Karpas-422 (cell line): ENCODE measurements at regions not wholly inside any gene's neighbourhood (a gene's known extent, or its start where the extent isn't known, plus 50 kb on each side); places are given as distances from the start of the nearest gene placed in this dataset.

Experiments
- DNase-seq: peaks from one replicate; pipeline ENCODE4 v3.0.0-alpha.2; 2015
- H2AFZ ChIP-seq: fragments of 200-600 bp; sonication (generic); 2 replicates; pipeline ENCODE4 v1.6.1; 2014; ENCODE audit warnings: antibody characterized with exemption, low read length, mixed read lengths
- H3K27ac ChIP-seq: fragments of 200-600 bp; sonication (generic); 2 replicates; pipeline ENCODE4 v1.5.1; 2014; ENCODE audit warnings: mild to moderate bottlenecking, low read length, moderate library complexity
- H3K27me3 ChIP-seq: fragments of 200-600 bp; sonication (generic); 2 replicates; pipeline ENCODE4 v1.6.1; 2014; ENCODE audit warnings: low read length, mixed read lengths
- H3K36me3 ChIP-seq: fragments of 200-600 bp; sonication (generic); 2 replicates; pipeline ENCODE4 v1.6.1; 2014; ENCODE audit warnings: low read length, mixed read lengths; ENCODE audit not compliant: insufficient read depth
- H3K4me1 ChIP-seq: fragments of 200-600 bp; sonication (generic); 2 replicates; pipeline ENCODE4 v1.6.1; 2014; ENCODE audit warnings: mild to moderate bottlenecking, low read length, mixed read lengths
- H3K4me2 ChIP-seq: fragments of 200-600 bp; sonication (generic); 2 replicates; pipeline ENCODE4 v1.6.1; 2014; ENCODE audit warnings: low read length, low read depth, mild to moderate bottlenecking; ENCODE audit not compliant: poor library complexity, severe bottlenecking
- H3K4me3 ChIP-seq: fragments of 200-600 bp; sonication (generic); 2 replicates; pipeline ENCODE4 v1.5.1; 2014; ENCODE audit warnings: mild to moderate bottlenecking, antibody characterized with exemption, low read length, mixed read lengths
- H3K79me2 ChIP-seq: fragments of 200-600 bp; sonication (generic); 2 replicates; pipeline ENCODE4 v1.6.1; 2014; ENCODE audit warnings: mild to moderate bottlenecking, low read length, mixed read lengths
- H3K9ac ChIP-seq: fragments of 200-600 bp; sonication (generic); 2 replicates; pipeline ENCODE4 v1.6.0; 2014; ENCODE audit warnings: low read length
- H3K9me2 ChIP-seq: fragments of 200-600 bp; sonication (generic), shearing (Covaris generic); replicated peaks from 2 replicates; pipeline ENCODE4 v1.6.0; 2014; ENCODE audit warnings: mild to moderate bottlenecking, low read length, moderate library complexity; ENCODE audit not compliant: insufficient read depth
- H3K9me3 ChIP-seq: fragments of 300-700, 200-600 bp; sonication (generic); 2 replicates; pipeline ENCODE4 v1.6.1; 2014; ENCODE audit warnings: low read length, mixed read lengths
- H4K20me1 ChIP-seq: fragments of 200-600 bp; sonication (generic); 2 replicates; pipeline ENCODE4 v1.6.1; 2014; ENCODE audit warnings: mild to moderate bottlenecking, antibody characterized with exemption, low read length, low read depth; ENCODE audit not compliant: insufficient read depth

GRCh38 chr3:67109651-67110204 is 111.6 kb downstream of the KBTBD8 start:
- Histone ChIP-seq H3K4me1 (peaks cover 14% of the 10 kb centered on the region), H3K36me3 (no peaks in the 10 kb centered on the region), H3K27me3 (no peaks in the 10 kb centered on the region), H3K4me3 (no peak overlapping the region), H3K9ac (no peak overlapping the region), H3K79me2 (no peaks in the 10 kb centered on the region), H2AFZ (no peak overlapping the region), H3K4me2 (no peak overlapping the region), H4K20me1 (no peaks in the 10 kb centered on the region), H3K9me3 (no peaks in the 10 kb centered on the region), H3K9me2 (no peaks in the 10 kb centered on the region), H3K27ac (no peak overlapping the region)
- peak; percentile 80 for DNase-seq

GRCh38 chr3:67113802-67114407 is 115.8 kb downstream of the KBTBD8 start:
- H3K4me3 ChIP-seq: no peak overlapping the region
- H3K79me2 ChIP-seq: no peaks in the 10 kb centered on the region
- H3K9ac ChIP-seq: no peak overlapping the region
- no peak overlapping the region for H2AFZ ChIP-seq
- H3K27ac ChIP-seq: no peak overlapping the region
- H4K20me1 ChIP-seq: no peaks in the 10 kb centered on the region
- no peaks in the 10 kb centered on the region for H3K27me3 ChIP-seq
- peak; percentile 94 for DNase-seq
- no peaks in the 10 kb centered on the region for H3K36me3 ChIP-seq
- H3K9me3 ChIP-seq: no peaks in the 10 kb centered on the region
- no peak overlapping the region for H3K4me2 ChIP-seq
- no peaks in the 10 kb centered on the region for H3K9me2 ChIP-seq
- H3K4me1 ChIP-seq: 0 out of 2 replicates have a peak, but pooled peaks cover 3% of the 10 kb centered on the region

DNA sequence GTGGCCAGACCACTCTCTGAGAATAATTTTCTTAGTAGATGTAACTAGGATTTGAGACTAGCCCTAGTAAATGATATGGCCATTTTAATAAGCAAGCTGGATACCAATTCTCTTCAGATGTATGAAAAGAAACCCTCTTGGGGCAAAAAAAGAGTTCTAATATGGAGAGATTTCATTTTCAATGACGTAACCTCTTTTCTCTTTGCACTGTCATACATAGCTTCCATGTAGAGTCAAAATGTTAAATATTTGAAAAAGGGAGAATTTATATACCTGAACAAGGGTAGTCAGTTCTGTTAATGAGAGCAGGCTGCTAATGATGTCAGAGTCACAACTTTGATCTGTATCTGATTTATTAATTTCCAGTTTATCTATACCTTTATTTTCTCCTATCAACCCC is 120.0 kb downstream of the KBTBD8 start:
- no peaks in the 10 kb centered on the region for H4K20me1 ChIP-seq
- H3K4me3 ChIP-seq: no peak overlapping the region
- no peak overlapping the region for H3K27ac ChIP-seq
- no peak overlapping the region for H2AFZ ChIP-seq
- no peak overlapping the region for H3K4me2 ChIP-seq
- no peaks in the 10 kb centered on the region for H3K36me3 ChIP-seq
- no peaks in the 10 kb centered on the region for H3K9me3 ChIP-seq
- no peak for DNase-seq
- no peaks in the 10 kb centered on the region for H3K79me2 ChIP-seq
- no peak overlapping the region for H3K9ac ChIP-seq
- H3K9me2 ChIP-seq: no peaks in the 10 kb centered on the region
- H3K4me1 ChIP-seq: 0 out of 2 replicates have a peak, but pooled peaks cover 3% of the 10 kb centered on the region
- no peaks in the 10 kb centered on the region for H3K27me3 ChIP-seq

DNA sequence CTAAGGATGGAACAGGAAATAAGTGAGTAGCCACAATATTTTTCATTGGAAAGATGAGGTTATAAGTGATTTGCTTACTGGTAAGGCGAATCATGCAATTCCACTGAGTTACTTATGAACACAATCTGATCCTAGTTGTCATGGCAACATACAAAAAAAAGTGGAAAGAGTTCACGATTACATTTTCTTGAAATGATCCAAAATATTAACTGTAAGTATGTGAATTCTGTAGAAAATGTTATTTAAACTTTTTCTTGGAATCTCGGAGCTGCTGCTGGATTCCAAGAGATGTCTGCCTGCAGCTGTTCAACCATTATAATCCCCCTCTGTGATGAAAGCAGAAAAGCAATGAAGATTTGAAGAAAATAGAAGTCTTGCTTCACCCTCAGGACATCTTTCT is 120.5 kb downstream of the KBTBD8 start:
- H3K79me2 ChIP-seq: no peaks in the 10 kb centered on the region
- no peak overlapping the region for H2AFZ ChIP-seq
- H3K9me2 ChIP-seq: no peaks in the 10 kb centered on the region
- H3K4me3 ChIP-seq: no peak overlapping the region
- DNase-seq: no peak
- no peak overlapping the region for H3K4me2 ChIP-seq
- H3K27ac ChIP-seq: no peak overlapping the region
- H3K9ac ChIP-seq: no peak overlapping the region
- 0 out of 2 replicates have a peak, but pooled peaks cover under 1% of the 10 kb centered on the region for H3K4me1 ChIP-seq
- H3K9me3 ChIP-seq: no peaks in the 10 kb centered on the region; the same call in 1 of the 2 replicates
- H3K27me3 ChIP-seq: no peaks in the 10 kb centered on the region
- H4K20me1 ChIP-seq: no peaks in the 10 kb centered on the region
- H3K36me3 ChIP-seq: no peaks in the 10 kb centered on the region

- H3K27ac ChIP-seq: no peak overlapping the region
- no peaks in the 10 kb centered on the region for H3K36me3 ChIP-seq
- no peak overlapping the region for H3K9ac ChIP-seq
- H3K4me2 ChIP-seq: no peak overlapping the region
- H3K9me3 ChIP-seq: peaks cover 6% of the 10 kb centered on the region
- H3K79me2 ChIP-seq: no peaks in the 10 kb centered on the region
- no peak overlapping the region for H2AFZ ChIP-seq
- DNase-seq: no peak
- H3K4me1 ChIP-seq: no peaks in the 10 kb centered on the region
- no peak overlapping the region for H3K4me3 ChIP-seq
- H3K9me2 ChIP-seq: no peaks in the 10 kb centered on the region
- no peaks in the 10 kb centered on the region for H4K20me1 ChIP-seq
- no peaks in the 10 kb centered on the region for H3K27me3 ChIP-seq
Measured at GRCh38 chr3:67123914-67124313, 125.8 kb downstream of the KBTBD8 start.

DNA sequence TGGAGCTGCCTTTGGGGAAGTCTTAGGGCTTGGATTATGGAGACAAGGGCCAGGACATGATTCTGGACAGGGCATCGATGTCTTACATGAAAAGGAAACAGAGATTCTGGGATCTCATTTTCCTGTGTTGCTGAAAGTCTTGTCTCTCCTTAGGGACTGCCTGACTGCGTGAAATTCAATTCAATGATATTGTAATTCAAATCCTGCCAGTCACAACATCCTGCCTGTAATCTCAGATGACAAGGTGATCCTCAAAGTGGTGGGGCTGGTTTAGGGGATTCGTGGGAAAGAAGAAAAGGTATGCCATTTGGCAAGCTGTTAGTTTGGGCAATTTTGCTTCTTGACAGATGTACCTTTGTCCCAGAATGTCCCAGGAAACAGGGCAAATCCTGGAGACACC is 129.1 kb downstream of the KBTBD8 start:
- H3K79me2 ChIP-seq: no peaks in the 10 kb centered on the region
- H3K27ac ChIP-seq: no peak overlapping the region
- H3K9ac ChIP-seq: no peak overlapping the region
- H3K9me2 ChIP-seq: no peaks in the 10 kb centered on the region
- DNase-seq: no peak
- no peak overlapping the region for H2AFZ ChIP-seq
- peaks cover 6% of the 10 kb centered on the region for H3K9me3 ChIP-seq
- no peak overlapping the region for H3K4me3 ChIP-seq
- no peaks in the 10 kb centered on the region for H3K4me1 ChIP-seq
- no peaks in the 10 kb centered on the region for H3K27me3 ChIP-seq
- no peaks in the 10 kb centered on the region for H3K36me3 ChIP-seq
- no peak overlapping the region for H3K4me2 ChIP-seq
- H4K20me1 ChIP-seq: no peaks in the 10 kb centered on the region

DNA sequence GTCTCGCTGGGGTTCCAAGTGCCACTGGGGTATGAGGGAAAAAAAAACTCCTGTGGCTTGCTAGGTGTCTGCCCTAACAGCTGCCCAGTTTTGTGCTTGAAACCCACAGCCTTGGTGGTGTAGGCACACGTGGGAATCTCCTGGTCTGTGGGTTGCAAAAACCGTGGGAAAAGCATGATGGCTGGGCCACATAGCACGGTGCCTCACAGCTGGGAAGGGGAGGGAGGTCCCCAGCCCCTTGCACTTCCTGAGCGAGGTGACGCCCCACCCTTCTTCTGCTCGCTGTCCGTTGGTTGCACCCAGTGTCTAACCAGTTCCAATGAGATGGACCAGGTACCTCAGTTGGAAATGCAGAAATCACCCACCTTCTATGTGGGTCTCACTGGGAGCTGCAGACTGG is 144.3 kb downstream of the KBTBD8 start:
- Histone ChIP-seq H3K9ac (no peak overlapping the region), H3K27ac (no peak overlapping the region), H3K9me2 (no peaks in the 10 kb centered on the region), H3K4me1 (no peaks in the 10 kb centered on the region), H3K9me3 (no peaks in the 10 kb centered on the region), H3K36me3 (no peaks in the 10 kb centered on the region), H3K4me3 (no peak overlapping the region), H3K27me3 (no peaks in the 10 kb centered on the region), H4K20me1 (no peaks in the 10 kb centered on the region), H3K4me2 (no peak overlapping the region), H2AFZ (no peak overlapping the region), H3K79me2 (no peaks in the 10 kb centered on the region)
- no peak for DNase-seq

DNA sequence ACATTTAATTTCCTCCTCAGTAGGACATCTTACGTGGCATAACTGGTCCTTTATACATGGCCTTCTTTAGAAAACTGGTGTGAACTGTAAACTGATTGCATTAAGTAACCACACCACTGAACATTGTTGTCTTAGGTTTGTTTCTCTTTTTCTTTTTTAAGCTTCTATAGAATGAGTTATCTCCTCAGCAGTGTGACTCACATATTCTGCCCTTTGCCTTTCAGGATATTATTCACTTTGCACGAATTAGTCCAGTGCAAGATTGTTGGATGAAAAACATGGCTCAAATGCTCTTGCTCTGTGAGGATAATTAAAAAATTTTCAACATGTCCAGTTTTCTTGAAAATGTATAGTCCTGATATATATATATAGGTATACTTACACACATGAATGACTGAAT is 147.6 kb downstream of the KBTBD8 start:
- H3K9ac ChIP-seq: no peak overlapping the region
- H3K4me1 ChIP-seq: no peaks in the 10 kb centered on the region
- no peaks in the 10 kb centered on the region for H4K20me1 ChIP-seq
- H3K27me3 ChIP-seq: no peaks in the 10 kb centered on the region
- H3K79me2 ChIP-seq: no peaks in the 10 kb centered on the region
- no peak overlapping the region for H3K27ac ChIP-seq
- no peaks in the 10 kb centered on the region for H3K9me2 ChIP-seq
- DNase-seq: no peak
- no peak overlapping the region for H2AFZ ChIP-seq
- H3K9me3 ChIP-seq: no peaks in the 10 kb centered on the region
- no peaks in the 10 kb centered on the region for H3K36me3 ChIP-seq
- H3K4me3 ChIP-seq: no peak overlapping the region
- no peak overlapping the region for H3K4me2 ChIP-seq
